GM19397 (cell line): ENCODE measurements at regions not wholly inside any gene's neighbourhood (a gene's known extent, or its start where the extent isn't known, plus 50 kb on each side); places are given as distances from the start of the nearest gene placed in this dataset.

Experiments used
- ATAC-seq: cut with Tn5 transposase; IDR thresholded peaks from one replicate; pipeline ENCODE4 v1.9.1; 2021; ENCODE audit warnings: mild to moderate bottlenecking, moderate library complexity; ENCODE audit not compliant: unreplicated experiment

- no peak for ATAC-seq
Observed at GRCh38 chr9:117549444-117549843, 134.6 kb upstream of the ASTN2 start.

- ATAC-seq: no peak
Observed at GRCh38 chr9:117548556-117548955, 133.7 kb upstream of the ASTN2 start.

GRCh38 chr9:117547904-117548303 lies 133.0 kb upstream of the ASTN2 start:
- no peak for ATAC-seq

GRCh38 chr9:117546894-117547678 lies 132.2 kb upstream of the ASTN2 start:
- ATAC-seq: no peak

DNA sequence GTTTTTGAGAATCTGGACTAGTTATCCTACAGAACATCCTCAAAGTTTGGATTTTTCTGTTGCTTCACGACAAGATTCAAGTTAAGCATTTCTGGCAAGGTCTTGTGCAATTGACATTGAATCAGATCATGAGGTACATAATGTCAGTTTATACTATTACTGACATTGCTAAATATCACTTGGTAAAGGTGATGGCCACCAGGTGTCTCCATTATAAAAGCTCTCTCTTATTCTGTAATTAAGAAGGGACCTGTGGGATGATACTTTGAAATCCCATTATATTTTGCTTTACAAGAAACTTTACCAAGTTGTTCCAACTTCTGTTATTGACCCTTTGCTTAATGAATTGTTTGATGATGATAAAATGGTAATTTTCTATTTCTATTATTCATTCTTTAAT lies 131.0 kb upstream of the ASTN2 start:
- ATAC-seq: no peak

DNA sequence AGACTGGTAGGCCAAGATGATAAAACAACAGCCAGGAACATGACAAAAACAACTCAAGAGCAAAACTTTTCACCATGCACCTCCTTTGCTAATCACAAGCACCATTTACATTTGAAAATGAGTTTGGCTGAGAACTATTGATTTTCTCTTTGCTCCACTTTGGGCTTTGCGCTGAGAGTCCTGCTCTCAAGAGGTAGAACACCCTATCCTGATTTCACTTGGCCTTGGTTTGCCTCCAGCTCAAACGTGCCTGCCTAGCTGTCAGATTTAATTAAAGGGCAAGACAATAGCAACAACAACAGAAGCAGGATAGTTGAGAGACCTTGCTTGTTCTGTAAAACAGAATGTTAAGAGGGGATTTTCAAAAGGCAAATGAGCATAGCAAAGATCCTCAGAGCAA lies 128.2 kb upstream of the ASTN2 start:
- no peak for ATAC-seq

DNA sequence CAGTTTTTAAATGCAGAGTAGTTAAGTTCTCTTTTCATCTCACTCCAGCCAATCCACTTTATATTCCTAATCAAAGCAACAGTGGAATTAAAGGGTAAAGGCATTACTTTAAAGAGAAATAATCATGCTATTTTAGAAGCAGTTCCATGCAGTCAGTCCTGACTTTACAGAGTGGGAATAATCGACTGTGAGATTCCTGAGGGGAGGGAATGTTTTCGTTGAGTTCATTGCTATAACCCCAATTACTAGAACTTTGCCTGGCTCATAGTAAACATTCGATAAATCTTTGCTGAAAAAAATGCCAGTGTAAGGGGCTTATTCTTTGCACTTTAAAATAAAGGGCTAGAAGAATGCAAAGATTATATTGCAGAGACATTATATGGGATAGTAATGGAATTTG lies 127.2 kb upstream of the ASTN2 start:
- ATAC-seq: no peak

DNA sequence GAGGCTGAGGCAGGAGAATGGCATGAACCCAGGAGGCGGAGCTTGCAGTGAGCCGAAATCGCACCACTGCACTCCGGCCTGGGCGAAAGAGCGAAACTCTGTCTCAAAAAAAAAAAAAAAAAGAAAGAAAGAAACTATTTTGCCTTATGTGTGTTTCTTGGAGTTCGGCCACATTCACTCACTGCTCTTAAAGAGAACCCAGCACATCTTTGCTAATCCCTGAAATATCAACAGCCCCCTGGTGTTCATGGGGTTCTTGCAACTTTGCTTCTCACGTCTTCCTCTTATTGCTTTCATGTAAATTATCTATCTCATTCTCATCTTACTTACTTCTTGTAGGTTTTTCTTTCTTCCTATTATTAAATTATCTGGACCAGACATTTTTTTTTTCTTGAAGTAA lies 126.3 kb upstream of the ASTN2 start:
- no peak for ATAC-seq

DNA sequence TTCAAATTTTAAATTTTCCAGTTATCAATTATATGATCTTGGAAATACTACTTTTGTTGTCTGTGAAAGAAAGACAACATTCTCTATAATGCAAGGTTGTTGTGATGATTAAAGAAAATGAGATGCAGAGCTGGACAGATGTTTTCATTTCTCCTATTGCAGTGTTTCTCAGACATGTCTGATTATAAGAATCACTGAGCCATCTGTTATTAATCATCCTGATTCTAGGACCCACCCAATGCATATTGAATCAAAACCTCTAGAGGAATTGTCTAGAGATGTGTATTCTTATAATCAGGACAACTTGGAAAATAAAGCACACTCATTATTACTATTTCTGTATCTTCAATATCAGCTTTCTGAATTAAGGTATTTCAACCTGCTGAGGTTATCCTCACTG lies 121.1 kb upstream of the ASTN2 start:
- no peak for ATAC-seq

DNA sequence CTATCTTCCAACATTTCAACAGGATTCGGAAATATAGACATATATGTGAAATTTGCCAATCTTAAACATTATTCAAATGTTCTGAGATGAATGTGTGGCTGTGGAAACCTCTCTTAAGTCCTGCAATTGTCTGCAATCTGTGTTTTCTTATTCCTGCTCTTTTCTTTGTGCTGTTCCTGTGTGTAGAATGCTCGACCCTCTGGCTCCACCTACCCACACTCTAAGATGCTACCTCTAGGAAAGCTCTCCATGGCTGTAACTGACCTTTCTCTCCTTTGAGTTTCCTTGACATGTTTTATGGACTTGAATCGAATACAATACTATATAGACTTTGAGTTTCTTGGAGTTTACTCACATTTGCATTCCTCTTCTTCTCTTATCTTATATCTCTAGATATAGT lies 120.6 kb upstream of the ASTN2 start:
- no peak for ATAC-seq

GRCh38 chr9:117528225-117528624 lies 113.4 kb upstream of the ASTN2 start:
- ATAC-seq: no peak

GRCh38 chr9:117526674-117527073 lies 111.8 kb upstream of the ASTN2 start:
- no peak for ATAC-seq

DNA sequence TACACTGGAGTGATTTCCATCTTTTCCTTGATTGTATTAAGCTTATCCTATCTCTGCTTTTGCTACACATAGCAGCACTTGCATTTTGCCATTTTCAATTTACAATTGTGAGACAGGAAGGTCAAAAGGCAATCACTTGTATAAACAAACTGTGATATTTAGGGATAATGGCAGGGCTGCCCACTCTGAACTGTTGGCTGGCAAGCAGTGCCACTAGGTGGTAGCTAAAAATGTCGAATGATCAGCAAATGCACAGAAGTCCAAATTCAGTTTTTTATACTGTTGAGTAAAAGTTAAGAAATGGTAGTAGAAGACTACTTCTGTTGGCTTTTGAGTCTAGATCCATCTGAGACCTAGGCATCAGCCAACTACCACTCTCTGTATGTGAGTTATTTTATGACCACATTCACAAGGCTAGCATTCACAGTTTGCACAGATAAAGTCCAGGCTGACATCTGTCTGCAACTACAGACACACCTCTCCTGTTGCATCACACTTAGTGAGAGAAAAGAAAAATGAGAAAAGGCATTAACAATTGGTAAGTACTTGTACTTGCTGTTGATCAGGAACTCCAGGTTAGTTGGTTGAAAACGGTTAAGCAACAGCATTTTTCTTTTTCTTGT lies 108.8 kb upstream of the ASTN2 start:
- no peak for ATAC-seq

- ATAC-seq: no peak
Observed at GRCh38 chr9:117521293-117521692, 106.4 kb upstream of the ASTN2 start.

GRCh38 chr9:117516676-117517632 lies 102.1 kb upstream of the ASTN2 start:
- no peak for ATAC-seq

DNA sequence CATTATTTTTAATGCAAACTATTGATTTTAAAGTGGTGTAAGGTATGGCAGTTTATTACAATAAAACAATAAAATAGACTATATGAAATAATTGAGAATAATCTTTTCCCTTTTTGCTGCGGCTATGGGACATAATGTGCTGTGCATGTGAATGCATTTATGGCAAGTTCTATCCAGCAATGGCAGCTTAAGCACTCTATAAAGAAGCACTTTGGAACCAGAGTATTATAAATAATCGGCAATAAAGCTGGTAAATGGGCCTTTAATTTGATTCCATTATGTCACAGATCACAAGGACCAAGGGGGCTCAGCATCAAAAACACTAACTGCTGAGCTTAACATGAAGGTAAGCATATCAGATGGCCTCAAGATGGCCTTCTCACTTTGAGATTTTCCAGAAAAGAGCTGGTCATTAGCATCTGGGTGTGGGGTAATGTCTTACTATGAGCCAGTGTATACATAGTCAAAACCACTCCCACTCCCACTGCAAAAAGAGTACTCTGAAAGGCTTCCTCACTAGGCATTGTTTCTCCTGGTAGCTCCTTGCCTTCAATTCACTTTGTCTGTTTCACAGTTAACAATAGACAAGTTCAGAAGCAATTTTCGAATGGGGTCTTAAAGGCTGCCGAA lies 97.1 kb upstream of the ASTN2 start:
- no peak for ATAC-seq

DNA sequence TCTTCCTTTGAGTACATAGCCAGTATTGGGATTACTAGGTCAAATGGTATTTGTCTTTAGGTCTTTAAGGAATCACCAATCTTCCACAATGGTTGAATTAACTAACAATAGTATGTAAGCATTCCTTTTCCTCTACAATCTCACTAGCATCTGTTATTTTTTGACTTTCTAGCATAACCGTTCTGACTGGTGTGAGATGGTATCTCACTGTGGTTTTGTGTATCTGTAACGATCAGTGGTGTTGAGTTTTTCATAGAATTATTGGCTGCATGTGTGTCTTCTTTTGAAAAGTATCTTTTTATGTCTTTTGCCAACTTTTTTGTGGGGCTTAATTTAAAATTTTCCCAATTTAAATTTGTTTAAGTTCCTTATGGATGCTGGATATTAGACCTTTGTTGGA lies 81.5 kb upstream of the ASTN2 start:
- ATAC-seq: no peak

GRCh38 chr9:117494401-117495090 lies 79.7 kb upstream of the ASTN2 start:
- ATAC-seq: no peak

DNA sequence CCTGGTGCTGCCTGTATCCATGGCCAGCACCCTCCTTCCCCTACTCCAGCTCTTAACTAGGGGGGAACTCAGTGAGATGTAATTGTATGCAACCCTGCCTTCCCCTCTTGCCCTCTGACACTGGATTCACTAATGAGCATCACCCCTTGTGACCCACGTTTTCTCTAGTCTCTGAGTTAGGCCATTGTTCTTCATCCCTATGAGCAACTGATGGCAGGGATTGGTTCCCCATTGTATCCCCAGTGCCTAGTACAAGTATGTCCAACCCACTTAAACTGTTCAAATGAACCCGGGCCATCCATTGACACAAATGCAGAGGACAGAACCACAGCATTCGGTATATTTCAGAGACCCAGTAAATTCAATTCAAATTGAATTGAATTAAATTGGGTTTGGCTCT lies 77.6 kb upstream of the ASTN2 start:
- ATAC-seq: no peak

GRCh38 chr9:117491491-117491890 lies 76.6 kb upstream of the ASTN2 start:
- no peak for ATAC-seq

- ATAC-seq: no peak
Observed at GRCh38 chr9:117490199-117490598, 75.3 kb upstream of the ASTN2 start.
